Smooth muscle cell (in vitro differentiated cells): ENCODE measurements at regions not wholly inside any gene's neighbourhood (a gene's known extent, or its start where the extent isn't known, plus 50 kb on each side); places are given as distances from the start of the nearest gene placed in this dataset.

Experiments
- DNase-seq: peaks from one replicate; lab custom pipeline; 2025; ENCODE audit not compliant: unreplicated experiment; lab: John Stamatoyannopoulos, UW
- H2AFZ ChIP-seq: fragments of 200-600 bp; sonication (generic); 2 replicates; pipeline ENCODE4 v1.6.0; 2016; ENCODE audit warnings: antibody characterized with exemption, low read depth, mild to moderate bottlenecking
- H3F3A ChIP-seq: fragments of 200-600 bp; sonication (generic); 2 replicates; pipeline ENCODE4 v1.6.0; 2017; ENCODE audit warnings: antibody characterized with exemption, low read depth
- H3K27ac ChIP-seq: fragments of 200-600 bp; sonication (generic); 2 replicates; pipeline ENCODE4 v1.5.1; 2016; ENCODE audit warnings: low read depth, mild to moderate bottlenecking
- H3K27me3 ChIP-seq: fragments of 200-600 bp; sonication (generic); 2 replicates; pipeline ENCODE4 v1.6.1; 2016; ENCODE audit warnings: low read depth, mild to moderate bottlenecking
- H3K36me3 ChIP-seq: fragments of 200-600 bp; sonication (generic); 2 replicates; pipeline ENCODE4 v1.5.1; 2016; ENCODE audit warnings: low read depth
- H3K4me1 ChIP-seq: fragments of 200-600 bp; sonication (generic); 2 replicates; pipeline ENCODE4 v1.5.1; 2016; ENCODE audit warnings: low read depth
- H3K4me2 ChIP-seq: fragments of 200-600 bp; sonication (generic); 2 replicates; pipeline ENCODE4 v1.6.0; 2016; ENCODE audit warnings: mild to moderate bottlenecking
- H3K4me3 ChIP-seq: fragments of 200-600 bp; sonication (generic); 2 replicates; pipeline ENCODE4 v1.5.1; 2016; ENCODE audit warnings: mild to moderate bottlenecking
- H3K79me2 ChIP-seq: fragments of 200-600 bp; sonication (generic); 2 replicates; pipeline ENCODE4 v1.6.0; 2016; ENCODE audit warnings: low read depth, mild to moderate bottlenecking
- H3K9ac ChIP-seq: fragments of 200-600 bp; sonication (generic); 2 replicates; pipeline ENCODE4 v1.6.0; 2016; ENCODE audit warnings: low read depth
- H3K9me3 ChIP-seq: fragments of 200-600 bp; sonication (generic); replicated peaks from 2 replicates; pipeline ENCODE4 v1.5.1; 2016; ENCODE audit warnings: low read depth
- H4K20me1 ChIP-seq: fragments of 200-600 bp; sonication (generic); 2 replicates; pipeline ENCODE4 v1.6.0; 2016; ENCODE audit warnings: low read depth
- WGBS: methylation state at CpG from one replicate; pipeline ENCODE4 v1.1.7; 2016; ENCODE audit warnings: low lambda C conversion rate; 5-methylcytosine and 5-hydroxymethylcytosine counted together
- TF ChIP-seq, protein P1 (sequence below): fragments of 200-600 bp; sonication (generic); IDR thresholded peaks from 2 replicates; pipeline ENCODE4 v1.5.1; 2017; ENCODE audit warnings: borderline replicate concordance, mild to moderate bottlenecking, antibody characterized with exemption; ENCODE audit not compliant: insufficient read depth, poor library complexity, severe bottlenecking

DNA sequence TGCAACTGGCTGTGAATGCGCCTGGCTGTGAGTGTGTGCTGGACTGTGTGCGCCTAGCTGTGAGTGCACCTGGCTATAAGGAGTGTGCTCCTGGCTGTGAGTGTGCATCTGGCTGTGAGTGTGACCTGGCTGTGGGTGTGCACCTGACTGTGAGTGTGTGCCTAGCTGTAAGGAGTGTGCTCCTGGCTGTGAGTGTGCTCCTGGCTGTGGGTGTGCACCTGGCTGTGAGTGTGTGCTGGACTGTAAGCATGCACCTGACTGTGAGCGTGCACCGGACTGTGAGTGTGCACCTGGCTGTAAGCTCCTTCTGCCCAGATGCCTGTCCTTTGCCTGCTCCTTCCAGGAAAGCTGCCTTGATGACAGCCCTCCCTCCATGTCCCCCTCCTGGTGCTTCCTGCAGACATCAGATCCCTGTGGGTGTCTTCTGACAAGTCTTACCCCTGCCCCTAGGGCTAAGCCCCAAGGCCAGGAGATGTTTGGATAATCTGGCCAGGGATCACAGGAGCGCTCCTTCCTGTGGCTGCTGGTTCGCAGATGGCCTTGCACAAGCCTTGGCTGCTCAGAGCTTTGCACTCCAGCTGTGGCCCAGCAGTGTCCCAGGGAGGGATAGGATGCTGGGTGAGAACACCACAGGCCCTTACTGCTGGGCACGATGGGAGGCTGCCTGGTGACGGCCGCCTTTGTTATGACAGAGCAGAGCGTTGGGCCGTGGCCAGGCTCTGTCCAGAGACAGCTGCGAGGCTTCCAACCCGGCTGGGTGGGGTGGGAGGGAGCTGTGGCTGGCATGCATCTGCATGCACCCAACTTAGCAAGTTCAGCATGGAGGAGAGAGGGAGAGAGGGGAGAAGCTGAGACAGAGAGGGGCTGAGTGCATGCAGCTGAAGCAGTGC lies 89.9 kb downstream of the GLI2 start:
- Histone ChIP-seq H3K9me3 (no peaks in the 10 kb centered on the region), H3K4me3 (no peak overlapping the region), H3K4me1 (peaks cover 14% of the 10 kb centered on the region), H3K4me2 (no peak overlapping the region), H3K27me3 (no peaks in the 10 kb centered on the region), H3K27ac (no peak overlapping the region), H3K9ac (no peak overlapping the region), H4K20me1 (peaks cover 93% of the 10 kb centered on the region), H3K36me3 (no peaks in the 10 kb centered on the region), H3F3A (no peaks in the 10 kb centered on the region), H2AFZ (no peak overlapping the region), H3K79me2 (peaks cover 61% of the 10 kb centered on the region)
- TF ChIP-seq, protein P1, sequence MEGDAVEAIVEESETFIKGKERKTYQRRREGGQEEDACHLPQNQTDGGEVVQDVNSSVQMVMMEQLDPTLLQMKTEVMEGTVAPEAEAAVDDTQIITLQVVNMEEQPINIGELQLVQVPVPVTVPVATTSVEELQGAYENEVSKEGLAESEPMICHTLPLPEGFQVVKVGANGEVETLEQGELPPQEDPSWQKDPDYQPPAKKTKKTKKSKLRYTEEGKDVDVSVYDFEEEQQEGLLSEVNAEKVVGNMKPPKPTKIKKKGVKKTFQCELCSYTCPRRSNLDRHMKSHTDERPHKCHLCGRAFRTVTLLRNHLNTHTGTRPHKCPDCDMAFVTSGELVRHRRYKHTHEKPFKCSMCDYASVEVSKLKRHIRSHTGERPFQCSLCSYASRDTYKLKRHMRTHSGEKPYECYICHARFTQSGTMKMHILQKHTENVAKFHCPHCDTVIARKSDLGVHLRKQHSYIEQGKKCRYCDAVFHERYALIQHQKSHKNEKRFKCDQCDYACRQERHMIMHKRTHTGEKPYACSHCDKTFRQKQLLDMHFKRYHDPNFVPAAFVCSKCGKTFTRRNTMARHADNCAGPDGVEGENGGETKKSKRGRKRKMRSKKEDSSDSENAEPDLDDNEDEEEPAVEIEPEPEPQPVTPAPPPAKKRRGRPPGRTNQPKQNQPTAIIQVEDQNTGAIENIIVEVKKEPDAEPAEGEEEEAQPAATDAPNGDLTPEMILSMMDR = no peak
- peak; percentile 36 for DNase-seq
- WGBS = 39% methylated on average over 13 of the region's 13 CpGs

DNA sequence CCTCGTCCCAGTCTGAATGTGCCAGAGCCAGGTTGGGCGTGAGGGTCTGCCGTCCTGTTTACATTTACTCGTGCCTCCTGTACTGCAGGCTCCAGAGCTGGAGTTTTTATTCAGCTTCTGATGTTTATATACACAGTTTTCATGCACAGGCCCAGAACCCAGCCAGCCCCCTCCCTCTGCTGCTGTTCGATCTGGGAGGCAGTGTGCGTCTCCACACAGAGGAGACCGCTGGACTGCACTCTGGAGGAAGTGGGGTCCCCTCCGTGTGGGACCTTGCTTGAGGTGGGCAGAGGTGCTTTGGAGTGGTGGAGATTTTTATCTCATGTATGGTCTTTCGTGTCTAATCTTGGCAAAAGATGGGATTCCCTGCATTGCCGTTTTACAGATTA lies 90.6 kb downstream of the GLI2 start:
- no peaks in the 10 kb centered on the region for H3K9me3 ChIP-seq
- no peaks in the 10 kb centered on the region for H3F3A ChIP-seq
- no peak overlapping the region for H3K9ac ChIP-seq
- no peaks in the 10 kb centered on the region for H3K27me3 ChIP-seq
- 70% methylated on average over 10 of the region's 10 CpGs for WGBS
- H2AFZ ChIP-seq = no peak overlapping the region
- TF ChIP-seq, protein P1 = no peak
- no peak overlapping the region for H3K4me3 ChIP-seq
- no peak overlapping the region for H3K4me2 ChIP-seq
- peaks cover 93% of the 10 kb centered on the region for H4K20me1 ChIP-seq
- peaks cover 65% of the 10 kb centered on the region for H3K79me2 ChIP-seq
- H3K36me3 ChIP-seq = no peaks in the 10 kb centered on the region
- DNase-seq = no peak
- H3K27ac ChIP-seq = no peak overlapping the region
- H3K4me1 ChIP-seq = peaks cover 8% of the 10 kb centered on the region

DNA sequence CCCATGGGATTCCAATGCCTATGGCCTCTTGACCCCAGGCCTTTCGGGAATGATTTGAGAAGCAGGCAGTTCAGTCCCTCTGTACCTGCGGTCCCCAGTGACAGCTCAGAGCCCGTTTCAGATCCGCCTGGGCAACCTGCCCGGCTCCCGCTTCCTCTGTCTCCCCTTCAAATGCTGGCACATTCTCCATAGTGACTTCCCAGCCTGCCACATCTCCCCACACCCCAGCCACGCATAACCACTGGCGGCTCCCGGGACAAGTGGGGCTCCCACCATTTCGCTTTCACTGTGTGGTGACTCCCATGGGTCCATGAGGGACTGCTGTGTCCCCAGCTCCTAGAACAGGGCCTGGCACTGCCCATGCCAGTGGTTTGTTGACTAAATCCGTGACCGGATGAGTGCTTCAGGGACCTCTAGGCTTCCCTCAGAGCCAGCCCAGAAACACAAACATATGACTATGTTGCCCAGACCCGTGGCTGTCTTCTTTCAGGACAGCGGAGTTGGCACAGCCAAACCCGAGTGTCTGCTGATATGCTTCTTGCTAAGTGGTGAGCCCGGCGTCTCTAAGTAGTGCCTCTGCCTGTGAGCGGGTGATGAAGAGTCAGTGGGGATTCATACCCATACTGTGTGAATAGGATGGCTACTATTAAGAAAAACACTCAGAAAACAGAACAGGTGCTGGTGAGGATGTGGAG lies 91.2 kb downstream of the GLI2 start:
- H3K27ac ChIP-seq = no peak overlapping the region
- no peaks in the 10 kb centered on the region for H3K27me3 ChIP-seq
- 97% methylated on average over 18 of the region's 18 CpGs for WGBS
- H4K20me1 ChIP-seq = peaks cover 93% of the 10 kb centered on the region
- no peaks in the 10 kb centered on the region for H3K9me3 ChIP-seq
- peaks cover 62% of the 10 kb centered on the region for H3K79me2 ChIP-seq
- H3F3A ChIP-seq = no peaks in the 10 kb centered on the region
- no peaks in the 10 kb centered on the region for H3K36me3 ChIP-seq
- TF ChIP-seq, protein P1 = no peak
- no peak for DNase-seq
- no peak overlapping the region for H3K9ac ChIP-seq
- no peak overlapping the region for H2AFZ ChIP-seq
- no peak overlapping the region for H3K4me2 ChIP-seq
- H3K4me1 ChIP-seq = peaks cover 6% of the 10 kb centered on the region
- no peak overlapping the region for H3K4me3 ChIP-seq
